SHP77 (cell line): ENCODE measurements at regions not wholly inside any gene's neighbourhood (a gene's known extent, or its start where the extent isn't known, plus 50 kb on each side); places are given as distances from the start of the nearest gene placed in this dataset.

ENCODE experiments used
- DNase-seq, 2 experiments: peaks; one replicate each; lab custom pipeline; 2025; lab: John Stamatoyannopoulos, UW

- DNase-seq, result no peak
Observed at GRCh38 chr10:61188691-61189090, 244.7 kb upstream of the RHOBTB1 start.

- DNase-seq, result no peak
Observed at GRCh38 chr10:61188101-61188500, 244.1 kb upstream of the RHOBTB1 start.

- DNase-seq, result no peak
Observed at GRCh38 chr10:61187601-61188000, 243.6 kb upstream of the RHOBTB1 start.

- DNase-seq, result no peak
Observed at GRCh38 chr10:61186408-61186807, 242.4 kb upstream of the RHOBTB1 start.

GRCh38 chr10:61184429-61184828 is 240.4 kb upstream of the RHOBTB1 start:
- DNase-seq, result no peak

- no peak for DNase-seq
Observed at GRCh38 chr10:61183967-61184366, 240.0 kb upstream of the RHOBTB1 start.

- no peak for DNase-seq
Observed at GRCh38 chr10:61181832-61182231, 237.8 kb upstream of the RHOBTB1 start.

- no peak for DNase-seq
Observed at GRCh38 chr10:61179771-61180170, 235.8 kb upstream of the RHOBTB1 start.

GRCh38 chr10:61176424-61176823 is 232.4 kb upstream of the RHOBTB1 start:
- DNase-seq, result no peak

- DNase-seq, result no peak
Observed at GRCh38 chr10:61175316-61175715, 231.3 kb upstream of the RHOBTB1 start.

- DNase-seq, result no peak
Observed at GRCh38 chr10:61173450-61173849, 229.5 kb upstream of the RHOBTB1 start.

- DNase-seq, result no peak
Observed at GRCh38 chr10:61172182-61172926, 228.4 kb upstream of the RHOBTB1 start.

GRCh38 chr10:61170594-61170993 is 226.6 kb upstream of the RHOBTB1 start:
- no peak for DNase-seq

GRCh38 chr10:61169294-61169693 is 225.3 kb upstream of the RHOBTB1 start:
- no peak for DNase-seq

- no peak for DNase-seq
Observed at GRCh38 chr10:61166489-61166888, 222.5 kb upstream of the RHOBTB1 start.

GRCh38 chr10:61166065-61166464 is 222.1 kb upstream of the RHOBTB1 start:
- no peak for DNase-seq

GRCh38 chr10:61164458-61165160 is 220.6 kb upstream of the RHOBTB1 start:
- no peak for DNase-seq

GRCh38 chr10:61163403-61163802 is 219.4 kb upstream of the RHOBTB1 start:
- no peak for DNase-seq

- no peak for DNase-seq
Observed at GRCh38 chr10:61160253-61160652, 216.3 kb upstream of the RHOBTB1 start.

- no peak for DNase-seq
Observed at GRCh38 chr10:61159253-61159652, 215.3 kb upstream of the RHOBTB1 start.

- DNase-seq, result no peak
Observed at GRCh38 chr10:61157182-61157581, 213.2 kb upstream of the RHOBTB1 start.

GRCh38 chr10:61153771-61154170 is 209.8 kb upstream of the RHOBTB1 start:
- DNase-seq, result no peak

- DNase-seq, result no peak
Observed at GRCh38 chr10:61151059-61151458, 207.1 kb upstream of the RHOBTB1 start.

- no peak for DNase-seq
Observed at GRCh38 chr10:61148451-61148850, 204.5 kb upstream of the RHOBTB1 start.
